LHCN-M2 (cell line): ENCODE measurements at regions not wholly inside any gene's neighbourhood (a gene's known extent, or its start where the extent isn't known, plus 50 kb on each side); places are given as distances from the start of the nearest gene placed in this dataset.
"Not testable (repeated sequence)": the region's sequence is repeated elsewhere in the genome, so short reads cannot be mapped to it uniquely, and the experiment has no call there.

ENCODE experiments used
- DNase-seq: peaks from one replicate; pipeline ENCODE4 v3.0.0-alpha.2; 2012; ENCODE audit warnings: low read depth

DNA sequence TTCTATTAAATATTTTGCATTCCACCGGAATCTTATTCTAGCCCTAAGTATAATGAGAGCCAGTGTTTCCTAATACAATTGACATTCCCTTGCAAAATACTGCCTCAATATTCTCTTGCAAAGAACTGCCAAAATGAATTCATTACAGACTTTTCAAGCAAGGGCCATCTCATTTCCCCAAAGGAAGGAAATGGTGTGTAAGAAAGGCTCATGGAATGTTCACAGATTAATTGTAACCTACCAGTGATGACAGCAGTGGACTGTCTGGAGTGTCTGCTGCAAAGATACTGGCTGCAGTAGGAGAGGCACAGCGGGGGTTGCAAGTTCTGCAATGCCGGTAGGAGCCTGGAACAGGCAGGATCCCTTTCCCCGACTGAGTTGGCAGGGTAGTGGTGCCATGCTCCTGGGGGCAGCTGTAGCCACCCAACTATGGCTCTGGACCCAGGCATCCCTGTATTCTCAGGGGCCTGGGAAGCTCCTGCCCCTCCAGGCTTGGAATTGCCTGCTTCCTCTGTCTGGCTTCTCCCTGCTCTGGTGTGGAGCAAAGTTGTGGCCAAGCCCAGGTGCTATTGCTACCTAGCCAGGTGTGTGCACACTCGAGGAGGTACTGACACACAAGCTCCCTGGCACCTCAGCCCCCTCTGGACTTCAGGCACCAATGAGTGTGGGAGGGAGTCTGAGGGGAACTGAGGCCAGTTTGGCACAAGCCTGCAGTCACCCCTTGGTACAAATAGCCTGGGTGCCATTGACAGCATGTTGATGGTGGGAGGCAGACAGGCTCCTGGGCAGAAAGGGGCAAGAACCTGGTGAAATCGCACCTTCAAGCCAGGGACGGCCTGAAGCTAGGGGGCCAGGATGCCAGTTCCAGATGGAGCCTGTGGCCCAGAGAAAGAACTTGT is 1371.0 kb downstream of the KCNT2 start:
- no peak for DNase-seq

DNA sequence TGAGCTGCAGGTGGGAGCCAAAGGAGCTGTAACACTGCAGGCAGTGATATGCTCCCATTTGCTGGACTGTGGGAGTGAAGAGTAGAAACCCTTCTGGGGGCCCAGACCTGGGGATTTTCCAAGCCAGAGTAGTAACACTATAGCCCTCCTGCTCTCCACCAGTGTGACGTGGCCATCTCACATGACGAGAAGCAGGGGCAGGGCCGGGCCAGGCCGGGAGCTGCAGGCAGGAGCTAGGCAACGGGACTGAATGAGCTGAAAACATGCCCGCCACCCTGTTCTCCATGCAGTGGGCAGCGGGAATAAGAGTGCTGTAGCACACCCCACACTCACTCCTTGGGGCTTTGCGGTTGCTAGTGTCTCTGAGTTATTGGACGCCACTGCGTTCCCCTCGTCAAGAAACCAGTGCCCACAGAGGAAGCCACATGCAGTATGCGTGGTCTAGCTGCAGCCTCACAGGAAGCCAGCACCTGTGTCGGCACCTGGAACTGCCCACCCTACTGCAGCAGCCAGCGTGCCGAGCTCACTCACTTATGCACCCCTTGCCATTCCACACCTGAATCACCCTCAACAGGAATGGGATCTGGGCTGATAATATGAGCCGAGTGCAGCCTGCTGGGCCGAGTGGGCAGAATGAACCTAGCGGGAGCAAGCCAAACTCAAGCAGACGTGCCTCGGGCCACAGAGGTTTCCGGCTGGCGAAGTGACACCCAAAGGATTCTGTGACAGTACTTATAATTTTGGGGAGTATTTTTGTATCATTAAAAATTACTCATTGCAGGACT is 1389.6 kb downstream of the KCNT2 start:
- DNase-seq, result no peak

GRCh38 chr1:195202241-195202640 is 1406.0 kb downstream of the KCNT2 start:
- DNase-seq, result no peak

DNA sequence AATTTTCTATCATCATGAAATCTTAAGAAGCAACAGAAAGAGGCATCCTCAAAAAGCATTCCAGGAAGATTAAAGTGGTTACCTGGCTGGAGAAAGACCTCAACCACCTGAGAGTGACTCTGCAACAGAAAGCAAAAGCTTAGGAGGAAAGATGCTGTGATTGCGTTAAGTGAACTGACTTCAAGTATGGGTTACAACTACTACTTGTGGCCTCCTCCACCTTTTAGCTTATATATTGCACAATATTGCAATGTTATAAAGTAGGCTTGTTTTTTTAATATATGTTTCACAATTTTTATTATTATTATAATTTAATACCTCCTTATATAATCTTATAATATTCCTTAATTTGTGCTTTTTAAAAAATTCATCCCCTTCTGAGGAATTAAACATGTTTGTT is 1407.5 kb downstream of the KCNT2 start:
- no peak for DNase-seq

DNA sequence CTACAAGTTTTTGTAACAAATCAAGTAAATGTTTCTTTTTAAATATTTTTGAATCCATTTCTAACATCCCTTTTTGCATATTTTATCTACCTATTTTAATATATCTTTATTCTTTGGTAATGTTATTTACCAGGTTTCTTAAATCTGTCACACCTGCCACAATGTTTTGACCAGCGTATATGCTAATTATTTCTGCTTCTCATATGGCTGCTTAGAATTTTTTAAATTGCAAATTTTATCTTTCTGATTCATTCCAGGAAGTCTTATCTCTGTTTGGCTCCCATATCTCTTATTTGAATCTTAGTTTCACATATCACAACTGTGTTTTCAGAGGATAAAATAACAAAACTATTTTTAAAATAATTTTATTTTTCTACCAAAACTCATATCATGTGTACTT is 1411.1 kb downstream of the KCNT2 start:
- no peak for DNase-seq

- no peak for DNase-seq
Observed at GRCh38 chr1:195195423-195196057, 1412.7 kb downstream of the KCNT2 start.

DNA sequence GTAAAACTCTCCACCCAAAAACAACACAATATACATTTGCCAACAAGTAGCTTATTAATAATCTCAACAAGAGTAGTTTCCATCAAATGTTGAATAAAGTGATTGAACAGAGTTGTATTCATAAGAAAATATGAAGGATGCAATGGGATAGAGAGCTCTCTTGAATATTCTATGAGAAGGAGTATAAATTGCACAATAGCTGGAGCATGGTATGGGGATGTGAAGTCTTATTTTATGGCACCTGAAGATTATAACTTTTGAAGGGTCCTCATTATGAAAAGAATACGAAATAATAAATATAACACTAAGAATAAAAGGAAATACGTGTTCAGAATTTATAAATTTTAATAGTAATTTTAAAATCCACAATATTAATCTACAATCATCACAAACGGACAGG is 1415.1 kb downstream of the KCNT2 start:
- no peak for DNase-seq

- no peak for DNase-seq
Observed at GRCh38 chr1:195188821-195189220, 1419.4 kb downstream of the KCNT2 start.

DNA sequence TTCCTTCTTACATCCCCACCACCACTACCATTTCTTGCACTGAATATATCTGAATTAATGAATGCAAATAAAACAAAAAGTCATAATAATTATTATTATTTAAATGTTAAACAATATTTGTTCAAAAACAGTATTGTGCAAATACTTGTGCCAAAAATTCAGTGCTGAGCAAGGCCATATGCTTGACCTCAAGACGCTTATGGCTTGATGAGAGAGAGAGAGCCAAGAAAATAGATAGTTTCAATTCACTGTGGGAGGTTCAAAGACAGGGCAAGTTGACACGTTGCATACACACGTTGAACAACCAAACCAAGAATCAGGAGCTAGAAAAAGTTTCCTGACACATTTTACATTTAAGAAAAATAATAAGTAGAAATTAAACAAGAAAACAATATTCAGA is 1421.7 kb downstream of the KCNT2 start:
- no peak for DNase-seq

DNA sequence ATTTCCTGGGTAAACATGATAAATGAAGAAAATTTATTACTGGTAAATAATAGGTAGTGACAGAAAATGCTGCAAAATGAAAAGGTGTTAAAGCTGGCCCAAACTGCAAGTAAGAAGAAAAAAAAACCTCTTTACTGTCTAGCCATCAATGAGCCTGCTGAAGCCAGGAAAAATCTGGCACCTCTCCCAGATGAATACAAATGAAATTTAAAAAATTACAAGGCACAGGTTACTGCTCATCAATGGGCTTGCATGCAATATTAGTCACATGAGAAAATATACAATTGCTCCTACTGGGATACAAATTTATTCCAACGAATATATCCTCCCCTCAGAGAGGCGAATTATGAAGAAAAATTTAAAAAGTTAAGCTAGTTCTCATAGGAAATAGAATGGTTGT is 1422.5 kb downstream of the KCNT2 start:
- no peak for DNase-seq

DNA sequence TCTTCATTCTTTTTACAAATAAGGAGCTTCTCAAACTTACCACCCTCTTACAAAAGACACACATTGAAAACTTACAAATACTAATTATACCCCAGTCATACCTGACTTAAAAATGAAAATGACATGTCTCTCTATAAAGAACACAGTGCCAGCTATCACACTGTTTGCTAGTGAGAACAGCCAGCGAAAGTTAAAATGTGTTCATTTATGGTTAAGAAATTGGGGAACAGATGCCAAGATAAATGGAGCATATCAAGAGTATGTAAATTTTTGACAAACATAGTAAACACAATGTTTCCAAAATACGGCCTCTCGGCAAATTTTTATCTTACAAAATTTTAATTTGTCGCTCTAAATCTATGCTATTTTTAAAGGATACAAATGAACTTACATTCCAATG is 1422.9 kb downstream of the KCNT2 start:
- no peak for DNase-seq

DNA sequence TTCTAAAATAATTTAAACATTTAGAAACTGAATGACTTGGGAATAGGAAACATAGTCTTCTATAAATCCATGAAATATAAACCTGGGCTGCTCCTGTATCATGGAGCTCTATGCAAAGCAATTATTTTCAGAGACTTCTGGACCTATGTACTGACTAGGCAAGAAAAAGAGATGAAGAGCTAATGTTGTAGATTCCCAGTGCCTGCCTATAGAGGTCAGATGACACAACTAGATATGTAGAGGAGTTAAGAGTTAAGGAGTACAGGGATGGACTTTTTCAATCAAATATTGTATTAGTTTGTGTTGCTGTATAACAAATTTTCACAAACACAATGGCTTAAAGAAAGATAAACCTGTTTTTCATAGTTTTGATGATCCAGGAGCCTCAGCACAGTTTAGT is 1434.5 kb downstream of the KCNT2 start:
- DNase-seq, result no peak

DNA sequence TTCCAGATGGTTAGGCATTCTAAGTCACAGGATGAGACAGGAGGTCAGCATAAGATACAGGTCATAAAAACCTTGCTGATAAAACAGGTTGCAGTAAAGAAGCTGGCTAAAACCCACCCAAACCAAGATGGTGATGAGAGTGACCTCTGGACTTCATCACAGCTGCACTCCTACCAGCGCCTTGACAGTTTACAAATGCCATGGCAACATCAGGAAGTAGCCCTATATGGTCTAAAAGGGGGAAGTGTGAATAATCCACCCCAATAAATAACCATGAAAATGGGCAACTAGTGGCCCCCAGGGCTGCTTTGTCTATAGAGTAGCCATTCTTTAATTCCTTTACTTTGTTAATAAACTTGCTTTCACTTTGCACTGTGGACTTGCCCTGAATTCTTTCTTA is 1448.4 kb downstream of the KCNT2 start:
- DNase-seq, result not testable (repeated sequence)

GRCh38 chr1:195158091-195158490 is 1450.1 kb downstream of the KCNT2 start:
- no peak for DNase-seq

GRCh38 chr1:195153107-195153506 is 1455.1 kb downstream of the KCNT2 start:
- no peak for DNase-seq

DNA sequence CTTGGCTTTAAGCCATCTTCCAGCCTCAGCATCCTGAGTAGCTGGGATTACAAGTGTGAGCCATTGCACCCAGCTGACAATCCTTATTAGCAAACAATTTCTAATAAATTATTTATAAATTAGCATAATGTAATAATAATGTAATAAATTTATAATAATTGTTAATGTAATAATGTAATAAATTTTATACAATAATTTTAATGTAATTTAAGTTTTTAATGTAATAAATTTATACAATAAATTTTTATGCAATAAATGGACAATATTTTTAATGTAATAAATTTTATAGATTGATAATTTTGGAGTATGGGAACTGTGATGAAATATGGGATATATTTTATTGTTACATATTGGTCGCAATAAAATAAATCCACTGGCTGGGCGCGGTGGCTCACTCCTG is 1457.5 kb downstream of the KCNT2 start:
- DNase-seq, result no peak

DNA sequence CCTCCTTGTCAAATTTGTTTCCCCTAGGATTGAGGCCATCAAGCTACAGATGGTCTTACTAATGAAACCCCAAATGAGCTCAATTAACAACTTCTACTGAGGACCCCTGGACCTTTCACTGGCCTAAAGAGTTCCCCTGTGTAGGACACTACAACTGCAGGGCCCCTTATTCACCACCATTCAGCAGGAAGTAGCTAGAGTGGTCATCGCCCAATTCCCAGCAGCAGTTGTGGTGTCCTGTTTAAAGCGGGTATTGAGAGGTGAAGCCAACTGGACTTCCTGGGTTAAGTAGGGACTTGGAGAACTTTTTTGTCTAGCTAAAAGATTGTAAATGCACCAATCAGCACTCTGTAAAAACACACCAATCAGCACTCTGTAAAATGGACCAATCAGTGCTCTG is 1466.9 kb downstream of the KCNT2 start:
- DNase-seq, result peak; percentile 0

DNA sequence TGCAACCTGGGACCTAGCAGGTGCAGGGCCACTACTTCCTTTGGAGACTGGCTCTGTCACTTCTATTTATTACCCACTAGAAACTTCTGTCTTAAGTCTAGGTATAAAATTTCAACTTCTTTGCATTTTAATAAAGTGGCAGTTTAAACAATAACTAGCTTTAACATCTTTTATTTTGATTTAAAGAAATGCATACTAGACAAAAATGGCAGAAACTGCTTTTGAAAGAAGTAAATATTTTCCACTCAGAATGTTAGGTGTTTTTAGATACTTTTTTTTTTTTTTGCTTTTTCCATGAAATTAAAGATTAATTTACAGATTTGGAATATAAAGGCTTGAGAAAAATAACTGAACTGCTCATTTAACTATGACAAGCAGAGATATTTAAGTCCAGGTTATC is 1477.6 kb downstream of the KCNT2 start:
- no peak for DNase-seq

DNA sequence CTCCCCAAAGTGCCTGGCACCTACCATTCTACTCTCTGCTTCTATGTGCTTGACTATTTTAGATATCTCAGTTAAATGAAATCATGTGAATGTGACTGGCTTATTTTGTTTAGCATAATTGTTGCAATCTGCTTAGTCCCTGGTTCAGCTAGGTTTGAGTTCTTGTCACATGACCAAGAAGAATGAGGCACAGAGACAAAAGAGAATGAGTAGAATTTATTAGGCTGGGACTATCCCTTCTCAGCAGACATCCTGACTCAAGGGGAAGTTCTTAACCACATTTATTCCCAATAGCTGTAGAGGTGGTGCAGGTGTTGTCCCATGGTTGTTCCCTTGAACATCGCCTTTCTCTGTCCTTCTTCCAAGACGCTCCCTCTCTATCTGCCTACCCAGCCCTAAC is 1485.7 kb downstream of the KCNT2 start:
- DNase-seq, result no peak

DNA sequence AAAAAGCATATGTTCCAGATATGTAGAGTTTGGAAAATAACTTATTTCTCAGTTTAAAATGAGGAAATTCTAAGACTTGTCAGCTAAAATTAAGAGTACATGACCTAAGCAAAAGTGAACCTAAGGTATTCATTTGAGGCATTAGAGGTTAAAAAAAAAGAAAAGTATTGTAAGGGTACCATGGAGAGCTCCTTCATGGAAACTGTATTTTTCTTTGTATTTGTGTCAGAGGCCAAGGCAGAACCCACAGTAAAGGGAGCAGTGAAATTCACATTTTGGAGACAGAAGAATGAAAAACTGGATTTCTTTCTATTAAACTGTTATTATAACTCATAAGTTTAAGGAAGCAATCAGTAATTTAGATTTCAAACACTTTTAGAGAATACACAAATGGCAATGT is 1494.8 kb downstream of the KCNT2 start:
- no peak for DNase-seq

DNA sequence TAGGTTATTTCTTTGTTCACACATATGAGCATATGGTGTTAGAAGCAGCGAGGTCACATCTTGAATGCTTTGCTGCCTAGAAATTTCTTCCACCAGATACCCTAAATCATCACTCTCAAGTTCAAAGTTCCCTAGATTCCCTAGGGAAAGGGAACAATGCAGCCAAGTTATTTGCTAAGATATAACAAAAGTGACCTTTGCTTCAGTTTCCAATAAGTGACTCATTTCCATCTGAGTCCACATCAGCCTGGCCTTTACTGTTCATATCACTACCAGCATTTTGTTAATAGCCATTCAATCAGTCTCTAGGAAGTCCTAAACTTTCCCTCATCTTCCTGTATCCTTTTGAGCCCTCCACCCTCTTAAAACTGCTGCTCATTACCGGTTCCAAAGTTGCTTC is 1502.5 kb downstream of the KCNT2 start:
- no peak for DNase-seq

DNA sequence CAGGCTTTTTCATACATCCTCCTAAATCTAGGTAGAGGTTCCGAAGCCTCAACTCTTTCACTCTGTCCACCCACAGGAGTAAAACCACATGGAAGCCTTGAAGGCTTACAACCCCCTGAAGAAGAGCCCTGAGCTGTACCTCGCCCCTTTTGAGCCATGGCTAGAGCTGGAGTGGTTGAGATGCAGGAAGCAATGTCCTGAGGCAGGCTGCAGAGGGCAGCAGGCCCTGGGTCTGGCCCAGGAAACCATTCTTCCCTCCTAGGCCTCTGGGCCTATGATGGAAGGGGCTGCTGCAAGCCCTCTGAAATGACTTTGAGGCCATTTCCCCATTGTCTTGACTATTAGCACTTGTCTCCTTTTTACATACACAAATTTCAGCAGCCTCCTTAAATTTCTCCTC is 1503.0 kb downstream of the KCNT2 start:
- no peak for DNase-seq

DNA sequence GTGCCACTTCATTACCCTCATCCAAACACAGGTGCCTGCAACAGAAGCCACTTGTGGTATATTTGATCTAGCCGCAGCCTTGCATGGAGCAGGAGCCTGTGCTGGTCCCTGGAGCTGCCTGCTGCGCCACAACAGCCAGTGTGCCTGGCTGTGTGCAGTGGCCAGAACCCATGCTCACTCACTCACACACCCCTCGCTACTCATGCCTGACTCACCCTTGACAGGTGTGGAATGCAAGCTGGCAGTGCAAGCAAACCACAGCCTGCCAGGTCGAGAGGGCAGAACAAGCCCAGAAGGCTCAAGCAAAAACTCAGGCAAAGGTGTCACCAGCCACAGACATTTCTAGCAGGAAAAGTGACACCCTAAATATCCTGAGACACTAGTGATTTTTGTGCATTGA is 1510.9 kb downstream of the KCNT2 start:
- peak; percentile 3 for DNase-seq
